DMS79 (cell line): ENCODE measurements at regions not wholly inside any gene's neighbourhood (a gene's known extent, or its start where the extent isn't known, plus 50 kb on each side); places are given as distances from the start of the nearest gene placed in this dataset.
"Not testable (repeated sequence)": the region's sequence is repeated elsewhere in the genome, so short reads cannot be mapped to it uniquely, and the experiment has no call there.

Experiments
- DNase-seq: peaks from one replicate; lab custom pipeline; 2025; lab: John Stamatoyannopoulos, UW

DNA sequence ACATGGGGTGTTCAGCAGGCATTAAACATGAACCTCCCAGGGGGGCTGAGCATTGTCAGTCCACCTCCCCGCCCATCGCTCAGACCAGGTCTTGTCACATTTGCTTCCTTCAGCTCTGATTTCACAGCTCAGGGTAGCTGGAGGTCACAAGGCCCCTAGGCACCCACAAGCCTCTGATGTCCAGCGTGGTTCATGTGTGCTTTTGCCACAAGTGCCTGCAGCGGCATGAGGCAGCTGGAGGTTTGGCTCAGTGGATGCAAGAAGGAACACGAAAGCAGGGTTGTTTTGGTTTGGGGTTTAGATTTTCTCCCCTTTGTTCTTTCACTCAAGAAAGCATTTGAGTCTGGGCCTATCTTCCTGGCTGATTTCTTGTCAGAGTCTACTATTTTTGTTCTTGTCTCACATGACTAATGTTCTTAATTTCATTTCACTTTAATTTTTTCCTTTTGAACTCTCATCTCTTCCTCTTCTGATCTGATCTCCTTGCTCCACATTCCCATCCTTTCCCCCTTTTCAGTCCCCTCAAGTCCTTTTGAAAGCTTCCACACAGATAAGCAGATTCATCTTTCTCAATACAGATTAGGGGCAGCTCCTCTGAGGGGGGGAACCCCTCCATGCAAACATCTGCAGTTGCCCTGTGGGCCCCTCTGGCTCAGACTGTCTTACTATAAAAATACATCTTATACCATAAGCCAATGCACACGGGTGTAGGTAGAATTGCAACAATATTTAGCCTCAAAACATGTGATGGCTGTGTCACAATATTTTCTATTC, 68.1 kb upstream of the CEP85L start:
- no peak for DNase-seq

- DNase-seq = no peak
Measured at GRCh38 chr6:118718903-118719302, 67.5 kb upstream of the CEP85L start.

DNA sequence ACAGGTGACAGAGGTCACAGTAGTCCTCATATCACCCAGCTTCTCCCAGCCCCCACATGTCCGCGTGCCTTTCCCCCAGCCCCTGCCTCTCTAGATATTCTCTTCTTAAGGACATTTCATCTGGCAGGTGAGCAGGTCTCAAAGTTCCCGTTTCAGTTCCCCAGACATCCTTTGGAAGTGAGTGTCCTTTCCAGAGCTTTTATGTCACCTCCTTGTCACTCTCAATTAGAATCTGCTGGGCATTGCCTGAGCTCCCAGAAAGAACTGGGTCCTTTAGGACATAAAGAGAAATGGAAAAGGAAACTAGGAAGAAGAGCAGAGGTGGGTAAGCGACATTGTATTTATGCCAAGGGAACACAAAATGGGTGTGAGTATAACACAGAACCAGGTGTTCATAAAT, 66.9 kb upstream of the CEP85L start:
- no peak for DNase-seq

DNA sequence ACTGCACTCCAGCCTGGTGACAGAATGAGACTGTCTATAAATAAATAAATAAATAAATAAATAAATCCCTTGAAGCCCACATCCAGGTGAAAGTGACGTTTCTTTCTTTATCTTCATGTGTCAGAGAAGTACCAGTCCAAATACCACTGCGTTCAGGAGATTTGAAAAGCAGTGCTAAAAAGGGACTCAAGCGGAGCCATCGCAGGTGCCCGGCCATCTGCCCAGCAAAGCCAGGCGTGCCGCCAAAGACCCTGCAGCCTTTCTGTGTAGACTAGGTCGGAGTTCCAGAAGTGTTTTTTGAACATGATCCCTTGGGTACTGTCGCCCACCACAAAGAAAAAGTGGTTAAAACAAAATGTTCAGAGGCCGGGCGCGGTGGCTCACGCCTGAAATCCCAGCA, 65.7 kb upstream of the CEP85L start:
- DNase-seq = no peak

DNA sequence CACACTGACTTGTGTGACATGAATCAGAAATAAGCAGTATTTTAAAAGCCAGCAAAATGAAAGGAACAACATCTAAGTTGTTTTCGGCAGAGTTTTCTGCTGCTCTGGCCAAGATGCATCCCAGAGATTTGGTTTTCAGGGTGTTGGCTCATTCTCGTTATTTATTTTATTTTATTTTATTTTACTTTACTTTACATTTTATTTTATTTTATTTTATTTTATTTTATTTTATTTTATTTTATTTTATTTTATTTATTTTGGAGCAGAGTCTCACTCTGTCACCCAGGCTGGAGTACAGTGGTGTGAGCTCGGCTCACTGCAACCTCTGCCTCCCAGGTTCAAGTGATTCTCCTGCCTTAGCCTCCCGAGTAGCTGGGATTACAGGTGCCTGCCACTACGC, 64.5 kb upstream of the CEP85L start:
- not testable (repeated sequence) for DNase-seq

DNA sequence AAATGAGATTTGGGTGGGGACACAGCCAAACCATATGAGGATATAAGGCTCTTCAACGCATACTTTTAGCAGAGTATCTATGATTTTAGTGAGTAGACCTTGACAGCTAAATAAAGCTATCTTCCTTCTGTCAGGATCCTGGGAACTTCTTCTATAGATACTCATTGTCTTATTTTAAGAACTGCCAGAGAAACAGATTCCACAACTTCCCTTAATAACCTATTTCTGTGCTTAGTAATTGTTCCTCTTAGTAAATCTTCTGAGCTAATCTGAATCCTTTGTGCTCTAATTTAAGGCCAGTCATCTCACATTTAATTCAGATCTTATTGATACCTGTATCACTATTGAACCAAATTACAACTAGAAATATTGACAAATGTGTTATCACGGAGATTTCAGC, 64.0 kb upstream of the CEP85L start:
- DNase-seq = no peak

DNA sequence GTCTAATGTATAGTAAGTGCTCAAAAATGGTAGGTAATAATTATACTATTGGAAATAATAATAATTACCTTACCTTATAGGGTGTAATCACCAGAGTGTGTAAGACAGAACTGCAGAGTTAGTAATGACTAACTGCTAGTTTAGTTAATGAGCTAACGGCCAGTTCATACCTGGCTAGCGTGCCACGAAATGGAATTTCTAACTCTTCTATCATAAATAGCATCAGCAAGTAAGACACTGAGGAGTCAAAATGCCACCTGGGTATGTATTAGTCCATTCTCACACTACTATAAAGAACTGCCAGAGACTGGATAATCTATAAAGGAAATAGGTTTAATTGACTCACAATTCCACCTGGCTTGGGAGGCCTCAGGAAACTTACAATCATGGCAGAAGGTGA, 63.4 kb upstream of the CEP85L start:
- no peak for DNase-seq

GRCh38 chr6:118712969-118713368, 61.6 kb upstream of the CEP85L start:
- DNase-seq = no peak

DNA sequence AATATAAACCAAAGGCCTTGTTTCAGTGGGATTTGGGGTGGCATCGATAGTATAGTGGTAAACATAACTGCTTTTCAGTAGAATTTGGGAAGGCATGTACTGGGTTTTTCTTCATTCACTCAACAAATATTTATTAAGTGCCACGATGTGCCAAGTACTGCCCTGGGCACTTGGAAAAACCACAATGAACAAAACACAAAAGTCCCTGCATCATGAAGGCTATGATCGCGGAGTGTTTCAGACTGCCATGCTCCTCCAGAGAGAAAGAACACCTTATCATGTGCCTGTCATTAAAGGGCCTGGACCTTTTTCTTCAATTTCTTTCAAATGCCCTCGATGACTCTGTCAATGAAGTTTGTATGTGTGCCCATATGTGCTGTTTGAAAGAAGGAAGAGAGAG, 59.2 kb upstream of the CEP85L start:
- DNase-seq = no peak

DNA sequence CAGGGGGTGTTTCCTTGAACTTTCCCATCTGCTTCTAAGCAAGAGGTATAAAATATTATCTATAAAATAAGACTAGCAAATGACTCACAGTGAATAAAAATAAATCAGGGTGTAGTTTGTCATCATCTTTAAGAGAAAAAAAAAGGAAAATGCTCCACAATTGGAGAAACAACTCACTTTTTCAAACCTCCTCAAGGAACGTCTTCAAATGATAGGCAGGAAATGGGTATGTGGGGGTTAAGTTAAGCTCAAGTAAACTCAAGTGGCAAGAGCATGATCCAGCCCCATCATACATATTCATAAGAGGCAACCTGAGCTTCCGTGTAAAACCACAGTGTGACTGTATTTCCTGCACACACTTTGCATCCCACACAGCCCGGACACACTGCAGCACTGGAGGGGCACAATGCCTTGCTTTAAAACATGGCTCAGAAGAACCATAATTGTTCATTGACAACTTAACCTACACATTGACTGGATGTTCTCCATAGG, 58.5 kb upstream of the CEP85L start:
- DNase-seq = no peak

DNA sequence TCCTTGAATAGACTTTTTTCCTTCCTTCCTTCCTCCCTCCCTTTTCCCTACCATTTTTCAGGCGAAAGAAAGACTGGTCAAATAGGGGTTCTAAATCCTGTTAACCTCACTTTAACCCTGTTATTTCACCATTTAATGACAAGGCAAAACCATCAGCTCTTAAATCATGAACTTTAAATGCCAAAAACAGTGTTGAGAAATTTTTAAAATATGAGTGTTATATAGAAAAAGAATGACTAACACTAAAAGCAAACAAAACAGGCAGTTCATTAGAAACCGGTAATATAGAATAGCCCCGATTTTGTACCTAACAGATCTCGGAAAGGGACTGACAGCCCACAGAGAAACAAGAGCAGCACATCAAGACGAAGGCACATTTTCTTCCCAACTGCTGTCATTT, 57.4 kb upstream of the CEP85L start:
- no peak for DNase-seq

DNA sequence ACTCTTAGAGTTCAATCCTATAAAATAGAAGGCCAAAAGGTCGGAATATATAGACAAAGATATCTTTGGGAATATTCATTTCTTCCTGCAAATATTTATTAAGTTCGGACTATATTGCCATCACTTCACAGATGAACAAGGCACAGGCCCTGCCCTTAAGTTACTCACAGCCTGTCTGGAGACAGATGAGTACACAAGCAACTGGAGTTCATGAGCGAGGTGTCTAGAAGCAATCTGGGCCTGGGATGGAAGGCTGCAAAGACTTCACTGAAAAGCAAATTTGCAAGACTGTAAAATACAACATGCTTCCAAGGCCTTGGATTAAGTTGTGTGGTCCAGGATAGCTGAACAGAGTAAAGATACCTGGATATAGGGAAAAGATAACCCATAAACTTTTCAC, 56.7 kb upstream of the CEP85L start:
- no peak for DNase-seq

- no peak for DNase-seq
Measured at GRCh38 chr6:118706702-118707101, 55.3 kb upstream of the CEP85L start.

- DNase-seq = no peak
Measured at GRCh38 chr6:118705544-118706491, 54.4 kb upstream of the CEP85L start.

DNA sequence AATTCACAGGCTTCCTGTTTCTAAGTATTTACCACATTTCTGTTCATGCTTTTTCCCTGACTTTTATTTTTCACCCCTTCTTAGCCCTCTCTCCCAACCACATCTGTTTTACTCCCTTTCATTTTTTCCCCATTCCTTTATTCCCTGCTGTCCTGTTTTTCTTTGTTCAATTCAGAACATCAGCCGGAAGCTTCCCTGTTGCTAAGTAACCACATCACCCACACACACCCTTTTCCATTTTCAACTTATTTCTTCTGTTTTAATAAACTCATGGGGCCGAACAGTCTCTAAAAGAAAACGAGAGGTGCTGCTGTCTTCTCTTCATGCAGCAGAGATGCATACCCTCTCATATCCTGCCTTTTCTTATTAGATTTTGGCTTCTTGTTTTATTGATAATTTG, 53.5 kb upstream of the CEP85L start:
- DNase-seq = no peak

DNA sequence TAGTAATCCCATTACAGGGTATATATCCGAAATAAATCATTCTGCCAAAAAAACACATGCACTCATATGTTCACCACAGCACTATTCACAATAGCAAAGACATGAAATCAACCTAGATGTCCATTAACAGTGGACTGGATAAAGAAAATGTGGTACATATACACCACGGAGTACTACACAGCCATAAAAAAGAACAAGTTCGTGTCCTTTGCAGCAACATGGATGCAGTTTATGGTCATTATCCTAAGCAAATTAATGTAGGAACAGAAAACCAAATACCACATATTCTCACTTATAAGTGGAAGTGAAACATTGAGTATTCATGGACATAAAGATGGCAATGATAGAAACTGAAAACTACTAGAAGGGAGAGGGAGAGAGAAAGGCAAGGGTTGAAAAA, 49.9 kb upstream of the CEP85L start:
- DNase-seq = not testable (repeated sequence)
